Caco-2 (cell line): ENCODE measurements at regions not wholly inside any gene's neighbourhood (a gene's known extent, or its start where the extent isn't known, plus 50 kb on each side); places are given as distances from the start of the nearest gene placed in this dataset.

Experiments used
- BruUV-seq: library from RNA; stranded (reverse); fragments of 400-500 nt; replicated peaks from 2 replicates; lab custom pipeline; 2021; lab: Mats Ljungman, UMichigan
- CTCF ChIA-PET: fragments of 300-600 bp; sonication (Branson Sonifier 250); formaldehyde crosslinking; loops from one replicate; lab custom pipeline; 2022; ENCODE audit warnings: antibody characterized with exemption; lab: Charles Lee
- POLR2A ChIA-PET: fragments of 300-600 bp; sonication (Branson Sonifier 250); formaldehyde crosslinking; loops from one replicate; lab custom pipeline; 2022; ENCODE audit warnings: antibody characterized with exemption; lab: Charles Lee
- DNase-seq, 2 experiments: peaks; one replicate each; pipeline versions ENCODE4 v3.0.0 to v3.0.0-alpha.2; 2020 to 2022
- H3K27me3 ChIP-seq: replicated peaks from 2 replicates; pipeline ENCODE4 v1.6.0; 2011; ENCODE audit warnings: low read length; ENCODE audit not compliant: control insufficient read depth, insufficient read depth
- H3K36me3 ChIP-seq: 2 replicates; pipeline ENCODE4 v1.5.1; 2011; ENCODE audit warnings: low read length; ENCODE audit not compliant: control insufficient read depth, insufficient read depth
- H3K4me1 ChIP-seq: fragments of 250-450 bp; sonication (Bioruptor Pico); 2 replicates; pipeline ENCODE4 v1.5.1; 2020; ENCODE audit warnings: mild to moderate bottlenecking
- H3K4me3 ChIP-seq: 2 replicates; pipeline ENCODE4 v1.5.1; 2011; ENCODE audit warnings: low read depth, mild to moderate bottlenecking, control low read depth, low read length
- H3K9me3 ChIP-seq: fragments of 250-450 bp; sonication (Bioruptor Pico); 2 replicates; pipeline ENCODE4 v1.5.1; 2020; ENCODE audit warnings: mild to moderate bottlenecking, moderate library complexity
- H3K27ac Mint-ChIP-seq: one replicate; pipeline ENCODE4 v1.8.0; 2022; ENCODE audit warnings: mixed read lengths; ENCODE audit not compliant: unreplicated experiment
- H3K27me3 Mint-ChIP-seq: one replicate; pipeline ENCODE4 v1.8.0; 2022; ENCODE audit warnings: mixed read lengths; ENCODE audit not compliant: insufficient read depth, unreplicated experiment
- H3K36me3 Mint-ChIP-seq: one replicate; pipeline ENCODE4 v1.8.0; 2022; ENCODE audit warnings: mild to moderate bottlenecking, mixed read lengths; ENCODE audit not compliant: insufficient read depth, unreplicated experiment
- H3K4me1 Mint-ChIP-seq: one replicate; pipeline ENCODE4 v1.8.0; 2022; ENCODE audit warnings: low read depth, mixed read lengths; ENCODE audit not compliant: unreplicated experiment
- H3K4me3 Mint-ChIP-seq: one replicate; pipeline ENCODE4 v1.8.0; 2022; ENCODE audit warnings: mild to moderate bottlenecking, moderate library complexity, mixed read lengths; ENCODE audit not compliant: unreplicated experiment
- H3K9me3 Mint-ChIP-seq: one replicate; pipeline ENCODE4 v1.8.0; 2022; ENCODE audit warnings: mixed read lengths; ENCODE audit not compliant: unreplicated experiment
- CTCF ChIP-seq, 2 experiments: fragments of 200-600 bp in 1 of 2; IDR thresholded peaks; 1 replicate in 1 of 2; 2 replicates in 1 of 2; pipeline versions ENCODE4 v1.5.1 to v1.8.0; 2011 to 2022; ENCODE audit warnings: antibody characterized with exemption in 1 of 2, control low read depth in 1 of 2, inconsistent platforms in 1 of 2, low read depth in 1 of 2, low read length in 1 of 2, mild to moderate bottlenecking in 1 of 2, moderate library complexity in 1 of 2; ENCODE audit not compliant: insufficient read depth in 1 of 2, severe bottlenecking in 1 of 2, unreplicated experiment in 1 of 2
- intact Hi-C: fragments of 100-400 bp; cut with micrococcal nuclease; formaldehyde crosslinking; loops from one replicate; pipeline ENCODE4 v1.10.0; 2022; ENCODE audit not compliant: unreplicated experiment

DNA sequence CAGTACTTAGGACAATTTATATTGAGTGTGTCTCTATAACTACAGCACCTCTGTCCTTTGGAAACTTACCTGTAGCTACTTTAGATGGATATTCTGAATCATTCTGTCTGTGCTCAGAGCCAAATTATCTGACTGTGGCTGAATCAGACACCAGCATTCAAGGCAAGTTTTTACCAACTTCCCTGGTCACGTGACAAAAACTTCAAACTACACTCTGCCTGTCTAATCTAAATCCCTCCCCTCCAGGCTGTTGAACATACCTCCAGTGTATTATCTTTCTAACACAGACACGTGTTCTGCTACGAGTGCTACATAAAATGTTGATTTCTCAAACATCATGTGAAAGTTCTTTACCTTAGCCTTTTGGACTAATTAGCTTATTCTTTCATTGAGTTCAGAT lies 641.2 kb upstream of the CPEB2 start:
- ChIA-PET POLR2A (no interaction called here), CTCF (no interaction called here)
- Histone ChIP-seq H3K9me3 (no peaks in the 10 kb centered on the region), H3K27me3 (no peaks in the 10 kb centered on the region), H3K36me3 (no peaks in the 10 kb centered on the region), H3K4me3 (no peak overlapping the region), H3K4me1 (no peaks in the 10 kb centered on the region)
- no peaks in the 10 kb centered on the region for H3K9me3 Mint-ChIP-seq
- no peak overlapping the region for H3K4me3 Mint-ChIP-seq
- no peak for DNase-seq
- H3K27me3 Mint-ChIP-seq = no peaks in the 10 kb centered on the region
- TF ChIP-seq CTCF (IDR thresholded peaks at IDR 0.05; ENCODE audit: insufficient read depth in 1 of 2, low read depth in 1 of 2, low read length in 1 of 2, severe bottlenecking in 1 of 2, unreplicated experiment in 1 of 2) = no peak
- no peak overlapping the region for H3K27ac Mint-ChIP-seq
- H3K4me1 Mint-ChIP-seq = no peaks in the 10 kb centered on the region
- BruUV-seq = no TSS peak
- intact Hi-C loops = no loop called here
- no peaks in the 10 kb centered on the region for H3K36me3 Mint-ChIP-seq

- Histone ChIP-seq H3K9me3 (no peaks in the 10 kb centered on the region), H3K4me3 (no peak overlapping the region), H3K27me3 (no peaks in the 10 kb centered on the region), H3K36me3 (no peaks in the 10 kb centered on the region), H3K4me1 (no peaks in the 10 kb centered on the region)
- intact Hi-C loops = no loop called here
- H3K9me3 Mint-ChIP-seq = no peaks in the 10 kb centered on the region
- no peaks in the 10 kb centered on the region for H3K4me1 Mint-ChIP-seq
- CTCF ChIA-PET = no interaction called here
- no peak for TF ChIP-seq CTCF (IDR thresholded peaks at IDR 0.05; ENCODE audit: insufficient read depth in 1 of 2, low read depth in 1 of 2, low read length in 1 of 2, severe bottlenecking in 1 of 2, unreplicated experiment in 1 of 2)
- H3K36me3 Mint-ChIP-seq = no peaks in the 10 kb centered on the region
- H3K27me3 Mint-ChIP-seq = no peaks in the 10 kb centered on the region
- no TSS peak for BruUV-seq
- no peak overlapping the region for H3K27ac Mint-ChIP-seq
- DNase-seq = no peak
- POLR2A ChIA-PET = no interaction called here
- no peak overlapping the region for H3K4me3 Mint-ChIP-seq
These were observed 639.9 kb upstream of the CPEB2 start for GRCh38 chr4:14362385-14362784.

DNA sequence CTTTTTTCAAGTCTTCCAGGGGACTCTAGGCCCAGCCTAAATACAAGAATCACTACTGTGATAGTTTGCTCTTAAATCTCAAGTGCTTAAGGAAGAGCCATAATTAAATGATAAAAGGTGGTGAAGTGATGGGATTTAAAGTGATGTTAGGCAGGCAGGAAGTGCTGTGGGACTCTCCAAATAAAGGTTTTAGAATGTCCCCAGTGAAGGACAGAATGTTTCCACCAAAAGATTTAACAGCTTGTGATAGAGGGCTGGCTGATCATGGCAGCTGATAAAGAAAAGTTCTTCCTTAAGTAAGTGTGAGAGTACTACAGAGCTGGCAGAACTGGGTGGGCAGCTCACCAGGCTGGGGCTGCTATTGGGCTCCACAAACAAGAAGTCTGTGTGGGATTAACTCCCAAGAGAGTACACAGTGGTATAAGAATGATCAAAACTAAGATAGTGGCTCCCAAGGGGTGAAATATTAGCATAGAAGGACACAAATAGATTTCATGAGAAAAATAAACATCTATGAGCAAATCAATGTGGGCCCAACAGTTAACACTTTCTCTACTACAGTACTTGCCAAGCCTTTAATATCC lies 637.2 kb upstream of the CPEB2 start:
- no TSS peak for BruUV-seq
- Histone ChIP-seq H3K9me3 (no peaks in the 10 kb centered on the region), H3K27me3 (no peaks in the 10 kb centered on the region), H3K36me3 (no peaks in the 10 kb centered on the region), H3K4me1 (no peaks in the 10 kb centered on the region), H3K4me3 (no peak overlapping the region)
- Mint-ChIP-seq H3K27me3 (no peaks in the 10 kb centered on the region), H3K9me3 (no peaks in the 10 kb centered on the region), H3K4me1 (no peaks in the 10 kb centered on the region), H3K27ac (no peak overlapping the region), H3K4me3 (no peak overlapping the region), H3K36me3 (no peaks in the 10 kb centered on the region)
- POLR2A ChIA-PET = no interaction called here
- TF ChIP-seq CTCF (IDR thresholded peaks at IDR 0.05; ENCODE audit: insufficient read depth in 1 of 2, low read depth in 1 of 2, low read length in 1 of 2, severe bottlenecking in 1 of 2, unreplicated experiment in 1 of 2) = no peak
- intact Hi-C loops = no loop called here
- CTCF ChIA-PET = no interaction called here
- no peak for DNase-seq
